NCI-H2107 treated with DMSO at 0.1 percent for 48 hours (cell line): ENCODE measurements at regions not wholly inside any gene's neighbourhood (a gene's known extent, or its start where the extent isn't known, plus 50 kb on each side); places are given as distances from the start of the nearest gene placed in this dataset.

Source experiments
- DNase-seq: peaks from one replicate; lab custom pipeline; 2025; ENCODE audit not compliant: unreplicated experiment; lab: John Stamatoyannopoulos, UW

GRCh38 chr3:153069598-153070510, 92.2 kb upstream of the RAP2B start:
- no peak for DNase-seq

- DNase-seq, result no peak
Observed at GRCh38 chr3:153070511-153070868, 91.5 kb upstream of the RAP2B start.

- no peak for DNase-seq
Observed at GRCh38 chr3:153072382-153072781, 89.6 kb upstream of the RAP2B start.

- DNase-seq, result no peak
Observed at GRCh38 chr3:153072856-153073255, 89.2 kb upstream of the RAP2B start.

GRCh38 chr3:153073636-153074035, 88.4 kb upstream of the RAP2B start:
- no peak for DNase-seq

- DNase-seq, result peak; percentile 7
Observed at GRCh38 chr3:153078826-153079225, 83.2 kb upstream of the RAP2B start.

- no peak for DNase-seq
Observed at GRCh38 chr3:153079386-153079785, 82.6 kb upstream of the RAP2B start.

GRCh38 chr3:153080778-153081240, 81.2 kb upstream of the RAP2B start:
- no peak for DNase-seq

- no peak for DNase-seq
Observed at GRCh38 chr3:153084431-153084830, 77.6 kb upstream of the RAP2B start.

GRCh38 chr3:153087595-153088566, 74.1 kb upstream of the RAP2B start:
- no peak for DNase-seq

GRCh38 chr3:153089620-153090019, 72.4 kb upstream of the RAP2B start:
- no peak for DNase-seq

- no peak for DNase-seq
Observed at GRCh38 chr3:153090973-153091372, 71.1 kb upstream of the RAP2B start.

GRCh38 chr3:153093629-153094028, 68.4 kb upstream of the RAP2B start:
- DNase-seq, result no peak

- DNase-seq, result no peak
Observed at GRCh38 chr3:153094386-153094785, 67.6 kb upstream of the RAP2B start.

GRCh38 chr3:153095441-153095840, 66.6 kb upstream of the RAP2B start:
- no peak for DNase-seq

GRCh38 chr3:153096731-153097131, 65.3 kb upstream of the RAP2B start:
- no peak for DNase-seq

GRCh38 chr3:153097213-153097612, 64.8 kb upstream of the RAP2B start:
- DNase-seq, result no peak

- DNase-seq, result no peak
Observed at GRCh38 chr3:153099131-153099530, 62.9 kb upstream of the RAP2B start.

GRCh38 chr3:153103406-153103945, 58.5 kb upstream of the RAP2B start:
- DNase-seq, result no peak

GRCh38 chr3:153110041-153110440, 52.0 kb upstream of the RAP2B start:
- no peak for DNase-seq

GRCh38 chr3:153111016-153111415, 51.0 kb upstream of the RAP2B start:
- DNase-seq, result no peak
